HG03139 (cell line): ENCODE measurements at regions not wholly inside any gene's neighbourhood (a gene's known extent, or its start where the extent isn't known, plus 50 kb on each side); places are given as distances from the start of the nearest gene placed in this dataset.

Experiments used
- ATAC-seq: cut with Tn5 transposase; IDR thresholded peaks from one replicate; pipeline ENCODE4 v1.9.1; 2021; ENCODE audit not compliant: unreplicated experiment

DNA sequence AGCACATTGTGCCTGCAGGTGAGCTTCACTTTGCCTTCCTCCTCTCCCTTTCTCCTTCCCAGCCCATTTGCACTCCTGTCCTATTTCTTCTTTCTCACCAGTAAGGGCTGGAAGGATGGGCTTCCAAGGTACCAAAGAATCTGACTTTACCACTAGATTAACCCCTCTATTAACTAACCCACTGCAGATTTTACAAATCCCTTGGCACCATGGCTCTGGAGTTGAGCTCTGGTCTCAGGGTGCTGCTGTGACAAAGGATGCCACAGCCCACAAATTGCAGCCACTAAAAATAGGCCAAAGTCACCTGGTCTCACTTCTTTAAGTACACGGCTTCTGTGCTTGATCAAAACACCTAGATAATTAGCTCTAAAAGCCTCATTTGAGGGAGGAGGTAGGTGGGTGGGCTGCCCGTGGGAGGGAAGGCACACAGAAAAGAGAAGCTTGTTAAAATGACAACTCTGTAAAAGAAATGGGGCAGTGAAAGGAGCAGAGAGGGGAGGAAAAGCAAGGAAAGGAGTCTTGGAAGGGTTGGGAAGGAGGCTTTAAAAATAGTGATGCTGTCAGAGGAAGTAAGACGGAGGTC is 327.4 kb downstream of the DRD1 start:
- no peak for ATAC-seq

DNA sequence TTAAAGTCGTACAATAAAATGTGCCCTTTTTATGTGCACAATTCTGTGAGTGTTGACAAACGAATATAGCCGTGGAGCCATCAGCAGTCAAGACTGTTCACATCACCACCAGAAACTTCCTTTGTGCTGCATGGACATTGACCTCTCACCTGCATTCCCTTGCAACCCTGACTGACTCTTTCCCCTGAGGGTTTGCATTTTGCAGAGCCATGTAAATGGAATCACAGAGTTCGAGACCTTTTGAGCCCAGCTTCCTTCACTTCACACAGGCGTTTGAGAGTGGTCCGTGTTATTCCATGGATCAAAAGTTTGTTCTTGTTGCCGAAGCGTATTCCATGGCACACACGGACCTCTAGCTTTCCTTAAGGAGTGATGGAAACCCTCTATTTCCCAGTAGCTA is 328.2 kb downstream of the DRD1 start:
- ATAC-seq = no peak

DNA sequence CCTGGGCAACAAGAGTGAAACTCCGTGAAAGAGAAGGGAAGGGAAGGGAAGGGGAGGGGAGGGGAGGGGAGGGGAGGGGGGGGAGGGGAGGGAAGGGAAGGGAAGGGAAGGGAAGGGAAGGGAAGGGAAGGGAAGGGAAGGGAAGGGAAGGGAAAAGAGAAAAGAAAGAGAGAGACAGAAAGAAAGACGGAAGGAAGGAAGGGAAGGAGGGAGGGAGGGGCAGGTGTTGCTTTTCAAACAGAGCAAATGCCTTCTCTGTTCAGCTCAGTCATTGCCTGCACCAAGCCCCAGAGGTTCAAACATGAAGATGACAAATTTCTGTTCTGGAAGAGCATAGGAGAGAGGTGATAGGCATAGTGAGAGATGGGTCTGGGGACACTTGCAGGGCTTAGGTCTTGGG is 330.0 kb downstream of the DRD1 start:
- ATAC-seq = no peak

DNA sequence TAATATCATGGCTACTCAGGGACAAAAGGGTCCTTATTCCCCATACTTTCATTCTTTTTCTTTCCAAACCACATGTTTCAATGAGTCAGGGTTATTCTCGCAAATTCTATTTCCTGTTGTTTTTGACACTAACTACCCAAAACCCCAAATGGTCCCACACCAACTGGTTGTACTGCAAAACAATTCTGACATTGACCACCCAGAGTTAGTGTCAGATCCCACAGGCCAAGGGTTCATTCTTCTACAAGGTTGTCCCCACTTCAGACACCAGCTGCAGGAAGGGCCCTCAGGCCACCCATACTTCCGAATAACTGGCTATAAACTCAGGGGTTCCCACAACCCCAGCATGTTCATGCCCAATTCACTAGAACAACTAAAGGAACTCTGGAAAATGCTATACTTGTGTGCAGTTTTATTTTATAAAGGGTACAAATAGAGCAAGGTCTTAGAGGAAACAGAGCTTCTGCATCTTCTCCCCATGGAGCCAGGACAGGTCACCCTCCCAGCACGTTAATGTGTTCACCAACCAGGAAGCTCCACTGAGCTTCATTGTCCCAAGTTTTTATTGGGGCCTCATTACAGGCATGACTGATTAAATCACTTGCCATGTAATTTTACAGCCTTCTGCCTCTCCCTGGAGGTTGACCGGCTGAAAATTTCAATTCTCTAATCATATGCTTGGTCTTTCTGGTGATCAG is 334.8 kb downstream of the DRD1 start:
- ATAC-seq = no peak

GRCh38 chr5:175107865-175108264 is 336.1 kb downstream of the DRD1 start:
- no peak for ATAC-seq

- no peak for ATAC-seq
These were observed 336.9 kb downstream of the DRD1 start for GRCh38 chr5:175107028-175107588.

- ATAC-seq = no peak
These were observed 339.3 kb downstream of the DRD1 start for GRCh38 chr5:175104677-175105076.

- no peak for ATAC-seq
These were observed 340.2 kb downstream of the DRD1 start for GRCh38 chr5:175103746-175104145.

GRCh38 chr5:175102717-175103116 is 341.3 kb downstream of the DRD1 start:
- no peak for ATAC-seq

DNA sequence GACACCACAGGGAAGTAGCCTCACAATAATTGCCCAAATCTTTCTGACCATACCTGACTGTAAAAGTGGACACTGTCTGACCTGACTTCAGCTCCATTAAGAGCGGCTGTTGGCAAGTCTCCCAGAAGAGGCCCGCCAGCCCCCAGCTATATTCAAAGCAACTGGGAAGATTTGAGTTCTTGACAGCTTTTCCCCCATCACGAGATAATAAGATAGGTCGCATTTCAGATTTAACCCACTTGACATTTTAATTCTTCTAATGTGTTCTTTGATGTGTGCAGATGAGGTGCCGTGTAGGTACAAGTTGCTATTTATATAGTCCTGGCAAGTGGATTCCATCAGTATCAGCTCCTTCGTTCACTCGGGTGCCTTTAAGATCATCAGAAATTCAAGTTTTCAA is 345.7 kb downstream of the DRD1 start:
- ATAC-seq = no peak

- ATAC-seq = no peak
These were observed 347.4 kb downstream of the DRD1 start for GRCh38 chr5:175096469-175097165.

DNA sequence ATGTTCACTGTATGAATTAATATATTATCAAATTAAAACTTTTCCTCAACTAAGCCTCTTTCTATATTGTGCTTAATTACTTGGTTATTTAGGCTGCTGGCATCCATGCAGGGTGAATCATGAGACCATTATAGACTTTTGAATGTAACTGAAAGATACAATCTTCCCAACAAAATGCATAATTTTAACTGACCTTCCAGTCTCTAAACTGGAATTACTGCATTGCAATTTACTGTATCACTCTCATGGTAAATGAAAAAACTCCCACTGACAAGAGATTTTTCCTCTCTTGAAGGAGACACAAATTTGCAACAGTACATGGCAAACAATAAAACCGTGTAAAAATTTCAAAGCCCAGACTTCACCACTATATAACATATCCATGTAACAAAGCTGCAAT is 349.5 kb downstream of the DRD1 start:
- no peak for ATAC-seq

- ATAC-seq = no peak
These were observed 351.3 kb downstream of the DRD1 start for GRCh38 chr5:175092691-175093090.

DNA sequence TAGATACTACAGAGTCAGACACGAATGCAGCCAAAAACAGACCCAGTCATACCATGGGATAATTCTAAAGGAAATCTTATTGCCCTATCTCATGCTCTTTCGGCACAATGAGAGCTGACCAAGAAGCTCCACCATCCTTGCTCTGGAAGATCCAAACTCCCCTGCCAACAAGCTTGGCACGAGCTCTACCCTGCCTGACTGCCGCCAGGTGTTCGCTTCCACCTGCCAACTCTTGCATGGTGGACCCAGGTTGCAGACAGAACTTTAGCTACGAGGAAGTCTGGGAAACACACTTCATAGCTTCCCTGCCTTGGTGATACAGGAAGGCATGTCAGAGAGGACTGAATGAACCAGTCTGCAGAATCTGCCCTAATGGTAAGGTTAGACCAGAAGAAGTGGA is 355.0 kb downstream of the DRD1 start:
- no peak for ATAC-seq

- no peak for ATAC-seq
These were observed 358.6 kb downstream of the MSX2 start for GRCh38 chr5:175082866-175083590.

DNA sequence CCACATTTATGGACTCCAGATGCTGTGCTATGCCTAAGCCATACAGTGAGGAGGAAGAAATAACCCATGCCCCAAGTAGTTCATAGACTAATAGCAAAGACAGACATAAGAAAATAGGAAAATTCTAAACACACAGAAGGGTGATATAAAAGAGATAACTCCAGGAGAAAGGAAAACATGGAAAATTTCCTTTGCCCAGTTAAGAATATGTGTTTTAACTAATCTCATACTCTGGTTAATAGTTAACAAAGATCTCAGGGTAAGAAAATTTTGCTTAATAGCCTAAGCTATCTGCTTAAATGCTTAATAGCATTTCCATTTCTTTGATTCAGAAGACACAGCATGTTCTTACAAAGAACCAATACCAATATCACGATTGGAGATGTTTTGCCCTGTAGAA is 358.0 kb downstream of the MSX2 start:
- ATAC-seq = no peak

DNA sequence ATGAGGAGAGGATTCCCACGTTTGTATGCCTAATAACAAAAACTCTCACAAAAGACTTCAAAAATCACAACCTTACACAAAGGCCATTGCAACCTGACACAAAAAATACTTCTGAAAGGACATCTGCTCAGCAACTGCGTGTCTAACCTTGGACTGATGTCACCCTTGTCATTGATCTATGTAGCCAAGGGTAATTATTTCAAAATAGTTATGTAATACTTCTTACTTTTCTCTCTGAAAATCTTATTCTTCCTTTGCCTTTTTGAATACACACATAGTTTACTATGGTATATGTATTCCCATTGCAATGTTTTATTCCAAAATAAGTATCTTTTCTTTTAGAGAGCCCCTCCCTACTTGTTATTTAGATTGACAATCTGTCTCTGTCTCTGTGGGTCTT is 355.3 kb downstream of the MSX2 start:
- ATAC-seq = no peak

GRCh38 chr5:175070283-175070682 is 345.9 kb downstream of the MSX2 start:
- ATAC-seq = no peak

DNA sequence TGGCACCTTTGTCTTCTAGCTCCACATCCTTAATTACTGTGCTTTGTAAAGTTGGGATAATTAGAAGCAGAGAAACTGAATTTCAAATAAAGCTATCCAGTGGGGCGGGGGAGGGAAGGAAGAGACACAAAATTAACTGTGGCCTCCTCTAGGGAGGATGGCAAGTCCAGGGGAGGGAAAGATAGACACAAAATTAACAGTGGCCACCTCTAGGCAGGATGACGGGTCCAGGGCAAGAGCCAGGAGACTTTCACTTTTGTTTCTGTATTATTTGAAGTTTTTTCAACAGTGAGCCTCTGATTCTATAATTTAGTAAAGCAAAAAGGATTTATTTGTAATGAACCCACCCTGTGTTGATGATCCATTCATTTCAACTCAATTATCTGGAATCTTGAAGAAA is 335.9 kb downstream of the MSX2 start:
- ATAC-seq = no peak

GRCh38 chr5:175059687-175060211 is 335.4 kb downstream of the MSX2 start:
- ATAC-seq = no peak

- no peak for ATAC-seq
These were observed 332.4 kb downstream of the MSX2 start for GRCh38 chr5:175056831-175057230.
